GM19467 (cell line): ENCODE measurements at regions not wholly inside any gene's neighbourhood (a gene's known extent, or its start where the extent isn't known, plus 50 kb on each side); places are given as distances from the start of the nearest gene placed in this dataset.
A peak's percentile ranks its signal among the peaks of the same experiment; 100 is the strongest.
"Not testable (repeated sequence)": the region's sequence is repeated elsewhere in the genome, so short reads cannot be mapped to it uniquely, and the experiment has no call there.

ENCODE experiments used
- ATAC-seq: cut with Tn5 transposase; IDR thresholded peaks from one replicate; pipeline ENCODE4 v1.9.1; 2021; ENCODE audit warnings: mild to moderate bottlenecking, moderate library complexity; ENCODE audit not compliant: unreplicated experiment

DNA sequence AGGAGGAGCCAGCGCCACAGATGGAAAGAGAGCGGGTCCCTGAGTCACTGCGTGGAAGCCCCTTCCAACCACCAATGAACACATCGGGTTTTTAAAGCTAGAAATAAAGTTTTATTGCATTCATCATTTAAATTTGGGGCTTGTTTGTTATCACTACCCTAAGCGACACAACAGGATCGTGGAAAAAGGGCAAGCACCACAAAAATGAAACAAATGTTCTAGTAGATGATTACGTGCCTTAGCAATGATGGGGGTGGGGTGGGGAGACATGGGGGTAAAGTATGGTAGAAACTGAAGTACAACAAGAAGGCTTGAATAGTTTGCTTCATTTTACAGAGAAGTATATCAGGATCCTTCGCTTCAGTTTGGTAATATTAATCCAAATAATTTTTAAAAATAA is 221.6 kb upstream of the ATP10A start:
- no peak for ATAC-seq

GRCh38 chr15:26083896-26084295 is 220.8 kb upstream of the ATP10A start:
- no peak for ATAC-seq

DNA sequence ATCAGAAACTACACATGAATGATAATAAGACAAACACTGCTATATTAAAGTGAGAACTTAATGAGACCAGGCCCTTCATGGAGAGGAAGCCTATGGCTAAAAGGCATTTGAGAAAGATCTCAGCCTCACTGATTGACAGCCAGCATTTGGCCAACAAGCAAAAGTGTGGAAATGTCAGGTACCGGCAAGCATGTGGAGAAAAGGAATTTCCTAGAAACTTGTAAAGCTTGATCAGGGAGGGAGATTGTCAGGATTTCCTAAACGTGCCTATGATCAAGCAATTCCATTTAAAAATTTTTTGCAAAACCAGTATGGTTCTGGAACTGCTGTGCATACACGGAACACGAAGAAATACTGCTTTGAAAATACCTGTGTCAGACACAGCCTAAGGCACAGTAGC is 220.3 kb upstream of the ATP10A start:
- ATAC-seq: no peak

DNA sequence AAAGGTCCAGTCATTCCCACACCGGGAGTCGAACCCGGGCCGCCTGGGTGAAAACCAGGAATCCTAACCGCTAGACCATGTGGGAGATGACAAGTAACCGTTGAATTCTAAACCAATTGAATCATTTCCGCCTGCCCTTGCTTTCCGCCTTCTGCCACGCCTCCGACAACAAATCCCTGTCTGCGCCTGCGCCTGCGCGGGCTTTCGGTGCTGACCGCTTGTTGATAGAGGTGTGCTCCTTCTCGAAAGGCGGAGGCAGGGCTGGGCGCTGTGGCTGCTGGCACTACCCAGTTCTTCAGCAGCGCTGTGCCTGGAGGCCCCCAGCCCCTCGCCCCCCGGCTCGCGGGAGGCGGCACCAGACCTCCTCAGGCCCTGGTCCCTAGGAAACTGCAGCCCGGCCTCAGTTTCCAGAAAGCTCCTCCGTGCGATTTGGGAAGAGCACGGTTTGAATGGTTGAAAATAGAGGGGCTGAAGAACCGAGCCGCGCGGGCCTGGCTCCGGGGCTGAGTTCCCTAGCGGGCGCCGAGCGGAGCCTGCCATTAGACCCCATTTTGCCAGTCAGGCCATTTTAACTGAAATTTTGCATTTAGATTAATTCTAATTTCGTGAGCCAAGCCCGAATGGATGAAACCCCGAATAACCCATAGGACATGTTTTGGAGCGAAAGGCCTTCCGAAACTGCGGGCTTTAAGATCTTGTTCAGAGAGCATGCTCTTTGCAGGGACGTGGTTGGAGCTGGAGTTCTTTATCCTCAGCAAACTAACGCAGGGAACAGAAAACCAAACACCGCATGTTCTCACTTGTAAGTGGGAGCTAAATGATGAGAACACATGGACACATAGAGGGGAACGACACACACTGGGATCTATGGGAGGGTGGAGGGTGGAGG is 219.3 kb upstream of the ATP10A start:
- ATAC-seq: peak; percentile 91

DNA sequence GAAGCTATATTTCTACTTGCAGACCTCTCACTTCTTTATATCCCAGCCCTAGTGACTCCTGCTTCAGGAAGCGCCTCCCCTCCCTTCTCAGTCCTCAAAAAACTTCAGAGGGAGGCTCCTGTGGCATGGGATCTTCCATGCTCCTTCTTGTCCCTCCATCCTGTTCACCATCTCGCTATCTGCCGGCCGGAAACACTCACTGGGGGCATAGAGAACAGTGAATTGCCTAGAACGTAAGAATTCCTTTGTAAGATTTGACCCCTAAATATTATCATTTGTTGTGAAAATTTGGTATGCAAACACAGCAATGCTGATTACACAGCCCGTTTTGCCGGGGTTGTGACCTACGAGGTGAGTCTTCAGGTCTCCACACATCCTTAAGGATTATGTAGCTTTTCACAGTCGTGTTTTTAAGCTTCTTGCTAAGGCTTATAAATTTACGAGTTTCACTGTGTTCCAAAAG is 218.7 kb upstream of the ATP10A start:
- ATAC-seq: no peak

DNA sequence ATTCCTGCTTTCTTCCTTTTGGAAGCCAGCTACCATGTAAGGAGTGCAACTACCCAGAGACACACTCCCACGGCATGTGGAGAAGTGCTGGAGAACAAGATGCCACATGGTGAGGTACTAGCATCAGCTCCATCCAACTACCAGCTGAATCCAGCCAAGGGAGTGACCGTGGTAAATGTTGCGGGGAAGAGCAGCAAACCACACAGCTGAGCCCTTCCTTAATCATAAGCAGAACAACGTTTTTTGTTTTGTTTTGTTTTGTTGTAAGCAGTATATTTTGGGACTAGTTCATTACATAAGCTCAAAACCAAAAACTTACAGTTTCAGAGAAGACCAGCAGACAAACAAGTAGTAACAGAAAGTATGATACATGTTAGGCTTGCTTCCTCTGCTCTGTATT is 212.6 kb upstream of the ATP10A start:
- ATAC-seq: no peak

- no peak for ATAC-seq
Observed at GRCh38 chr15:26073430-26074333, 210.6 kb upstream of the ATP10A start.

DNA sequence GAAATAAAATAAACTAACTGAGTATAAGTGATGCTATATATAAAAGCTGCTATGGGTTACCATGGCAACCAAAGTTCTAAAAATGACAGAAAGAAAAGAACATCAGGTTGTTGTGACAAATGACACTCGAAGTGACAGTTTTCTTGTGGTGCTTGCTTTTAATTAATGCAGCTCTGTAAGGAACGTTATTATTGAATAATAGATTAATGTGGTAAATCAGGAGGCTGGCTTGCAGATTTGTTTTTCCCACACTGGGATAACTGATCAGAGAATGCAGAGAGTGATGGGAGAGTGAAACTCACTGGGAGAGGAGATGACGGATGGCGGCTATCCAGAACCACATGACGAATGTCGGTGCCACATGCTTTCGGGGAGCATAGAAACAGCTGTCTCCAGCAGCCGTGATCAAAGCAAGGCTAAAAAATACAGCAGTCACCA is 207.0 kb upstream of the ATP10A start:
- ATAC-seq: no peak

DNA sequence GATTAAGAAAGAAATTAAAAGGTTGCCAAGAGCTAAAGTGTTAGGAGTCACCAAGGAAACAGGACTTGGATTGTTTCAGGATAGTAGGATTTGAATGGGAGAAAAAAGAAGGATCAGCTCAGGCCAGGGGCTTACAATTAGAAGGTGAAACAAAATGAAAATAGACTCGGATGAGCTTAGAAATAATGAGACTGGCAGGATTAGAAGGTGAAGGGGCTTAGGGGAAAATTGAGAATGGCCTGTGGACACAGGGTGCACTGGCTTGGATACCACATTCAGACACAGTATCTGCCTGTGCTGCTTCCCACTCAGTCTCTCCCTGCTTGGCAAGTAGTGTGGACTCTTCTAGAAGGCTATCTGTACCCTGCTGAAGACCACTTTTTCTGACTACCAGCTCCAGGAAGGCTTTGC is 206.1 kb upstream of the ATP10A start:
- no peak for ATAC-seq

DNA sequence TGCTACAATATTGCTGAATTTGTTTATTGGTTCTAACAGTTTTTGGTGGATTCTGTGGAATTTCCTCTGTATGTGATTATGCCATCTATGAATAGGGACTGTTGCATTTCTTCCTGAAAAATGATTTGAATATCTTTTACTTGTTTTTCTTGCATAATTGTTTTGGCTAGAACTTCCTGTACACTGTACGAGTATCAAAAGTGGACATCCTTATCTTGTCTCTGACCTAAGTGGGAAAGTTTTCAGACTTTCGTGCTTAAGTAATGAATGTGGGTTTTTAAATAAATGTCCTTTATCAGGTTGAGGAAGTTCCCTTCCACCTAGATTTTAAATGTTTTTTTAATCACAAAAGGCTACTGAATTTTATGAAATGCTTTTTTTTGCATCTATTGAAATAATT is 203.8 kb upstream of the ATP10A start:
- no peak for ATAC-seq

DNA sequence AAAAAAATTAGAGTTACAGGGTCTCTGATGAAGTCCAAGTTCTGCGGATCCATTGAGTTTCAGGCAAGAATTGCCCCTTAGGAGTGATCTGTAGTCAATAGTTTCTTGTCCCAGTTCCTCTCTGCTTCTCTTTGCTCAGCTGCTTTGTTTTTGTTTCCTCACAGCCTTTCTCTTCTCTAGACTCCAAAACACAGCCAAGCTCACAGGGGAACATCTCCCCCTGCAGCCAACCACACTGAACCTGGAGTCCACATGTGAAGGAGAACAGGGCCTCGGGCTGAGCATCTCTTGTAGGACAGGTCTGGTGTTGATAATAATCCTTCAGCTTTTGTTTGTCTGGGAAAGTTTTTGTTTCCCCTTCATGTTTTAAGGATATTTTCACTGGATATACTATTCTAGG is 202.6 kb upstream of the ATP10A start:
- no peak for ATAC-seq

- ATAC-seq: no peak
Observed at GRCh38 chr15:26061248-26061647, 198.1 kb upstream of the ATP10A start.

- not testable (repeated sequence) for ATAC-seq
Observed at GRCh38 chr15:26056766-26057165, 193.6 kb upstream of the ATP10A start.

GRCh38 chr15:26051761-26052675 is 188.9 kb upstream of the ATP10A start:
- no peak for ATAC-seq

DNA sequence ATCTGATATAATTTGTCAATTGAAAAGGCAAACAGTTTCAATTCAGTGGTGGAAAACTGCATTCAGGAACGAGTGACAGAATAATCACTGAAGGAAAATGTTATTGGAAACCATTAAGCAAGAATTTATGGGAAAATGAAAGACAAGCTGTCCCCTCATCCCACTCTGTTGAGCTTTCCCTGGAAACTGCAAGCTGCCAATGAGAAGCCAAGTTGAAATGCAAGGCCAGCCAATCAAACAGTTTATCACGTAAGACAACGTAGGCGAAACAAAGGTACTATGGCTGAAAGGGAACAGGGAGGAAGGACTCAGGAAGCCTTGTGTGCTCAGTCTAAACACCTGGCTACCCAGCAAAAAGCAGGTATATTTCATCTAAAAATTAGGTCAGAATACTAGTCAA is 187.9 kb upstream of the ATP10A start:
- ATAC-seq: no peak

GRCh38 chr15:26049900-26050657 is 187.0 kb upstream of the ATP10A start:
- no peak for ATAC-seq

DNA sequence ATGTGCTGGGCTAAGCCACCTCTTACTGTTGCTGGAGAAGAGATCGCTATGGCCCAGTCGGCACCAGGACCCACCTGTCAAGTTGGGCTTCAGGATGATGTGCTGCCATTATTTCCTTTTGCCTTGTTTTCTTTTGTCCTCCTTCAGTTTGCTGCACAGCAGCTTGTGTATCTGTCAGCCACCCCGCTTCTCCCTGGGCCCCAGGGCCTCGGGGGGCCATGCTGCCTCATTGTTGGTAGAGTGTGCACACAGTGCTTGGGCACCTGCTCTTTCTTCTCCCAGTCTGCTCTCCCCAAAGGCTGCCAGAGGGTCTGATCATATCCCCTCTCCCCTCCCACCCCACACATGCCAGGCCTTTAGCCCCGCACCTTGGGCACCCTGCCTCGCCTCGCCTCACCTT is 185.5 kb upstream of the ATP10A start:
- ATAC-seq: no peak

- no peak for ATAC-seq
Observed at GRCh38 chr15:26045516-26045915, 182.4 kb upstream of the ATP10A start.

GRCh38 chr15:26043018-26043417 is 179.9 kb upstream of the ATP10A start:
- ATAC-seq: no peak

DNA sequence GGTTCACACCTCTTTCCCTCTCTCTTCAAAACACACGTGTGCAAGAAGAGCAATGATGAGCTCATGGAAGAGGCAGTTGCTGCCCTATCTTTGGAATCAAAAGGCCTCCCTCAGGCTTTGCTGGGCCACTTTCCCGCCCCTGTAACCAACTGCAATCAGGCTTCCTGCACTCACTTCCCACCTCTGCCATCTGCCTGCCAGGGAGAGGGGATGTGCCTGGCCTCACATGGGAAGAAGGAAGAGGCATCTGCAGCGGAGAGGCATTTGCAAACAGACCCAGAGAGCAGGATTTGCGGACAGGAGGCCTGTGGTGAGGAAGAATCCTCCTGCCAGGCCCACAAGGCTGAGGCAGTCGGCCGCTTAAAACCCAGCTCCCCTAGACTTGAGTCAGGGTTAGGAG is 175.6 kb upstream of the ATP10A start:
- no peak for ATAC-seq
